H1 (cell line): ENCODE measurements at regions not wholly inside any gene's neighbourhood (a gene's known extent, or its start where the extent isn't known, plus 50 kb on each side); places are given as distances from the start of the nearest gene placed in this dataset.

Experiments used
- BCL11A ChIP-seq, 2 experiments: IDR thresholded peaks; one replicate each; pipeline ENCODE4 v1.6.1; 2011; ENCODE audit warnings: low read depth in 2 of 2, low read length in 2 of 2, mild to moderate bottlenecking in 2 of 2
- CBX5 ChIP-seq: fragments of 300-800, 300-1000 bp; sonication (generic); IDR thresholded peaks from 2 replicates; pipeline ENCODE4 v1.7.1; 2016; ENCODE audit warnings: antibody characterized with exemption, low read length, low read depth
- E2F6 ChIP-seq: IDR thresholded peaks from 2 replicates; pipeline ENCODE4 v1.6.1; 2012; ENCODE audit warnings: inconsistent platforms
- HDAC2 ChIP-seq, 2 experiments: fragments of 300-600 bp in 1 of 2; sonication (generic) in 1 of 2; IDR thresholded peaks; 2 replicates each; pipeline ENCODE4 v1.6.1; 2011 to 2012; ENCODE audit warnings: low read depth in 2 of 2, low read length in 2 of 2, mild to moderate bottlenecking in 2 of 2, moderate library complexity in 2 of 2, borderline replicate concordance in 1 of 2, inconsistent platforms in 1 of 2
- POLR2AphosphoS5 ChIP-seq: IDR thresholded peaks from 2 replicates; pipeline ENCODE4 v1.6.1; 2011; ENCODE audit warnings: low read depth, low read length
- SAP30 ChIP-seq: fragments of 300-600 bp; sonication (generic); IDR thresholded peaks from 2 replicates; pipeline ENCODE4 v1.7.1; 2012; ENCODE audit warnings: low read length, moderate library complexity, mild to moderate bottlenecking, inconsistent platforms; ENCODE audit not compliant: insufficient read depth, insufficient replicate concordance
- SP4 ChIP-seq: IDR thresholded peaks from 2 replicates; pipeline ENCODE4 v1.6.1; 2012; ENCODE audit warnings: low read length, inconsistent platforms
- YY1 ChIP-seq: IDR thresholded peaks from 2 replicates; pipeline ENCODE4 v1.6.1; 2011; ENCODE audit warnings: low read depth, mild to moderate bottlenecking, low read length
- TF ChIP-seq, protein P1 (sequence below): fragments of 300-600 bp; sonication (generic); IDR thresholded peaks from 2 replicates; pipeline ENCODE4 v1.7.1; 2012; ENCODE audit warnings: low read length, moderate library complexity, mild to moderate bottlenecking, inconsistent platforms; ENCODE audit not compliant: insufficient replicate concordance

DNA sequence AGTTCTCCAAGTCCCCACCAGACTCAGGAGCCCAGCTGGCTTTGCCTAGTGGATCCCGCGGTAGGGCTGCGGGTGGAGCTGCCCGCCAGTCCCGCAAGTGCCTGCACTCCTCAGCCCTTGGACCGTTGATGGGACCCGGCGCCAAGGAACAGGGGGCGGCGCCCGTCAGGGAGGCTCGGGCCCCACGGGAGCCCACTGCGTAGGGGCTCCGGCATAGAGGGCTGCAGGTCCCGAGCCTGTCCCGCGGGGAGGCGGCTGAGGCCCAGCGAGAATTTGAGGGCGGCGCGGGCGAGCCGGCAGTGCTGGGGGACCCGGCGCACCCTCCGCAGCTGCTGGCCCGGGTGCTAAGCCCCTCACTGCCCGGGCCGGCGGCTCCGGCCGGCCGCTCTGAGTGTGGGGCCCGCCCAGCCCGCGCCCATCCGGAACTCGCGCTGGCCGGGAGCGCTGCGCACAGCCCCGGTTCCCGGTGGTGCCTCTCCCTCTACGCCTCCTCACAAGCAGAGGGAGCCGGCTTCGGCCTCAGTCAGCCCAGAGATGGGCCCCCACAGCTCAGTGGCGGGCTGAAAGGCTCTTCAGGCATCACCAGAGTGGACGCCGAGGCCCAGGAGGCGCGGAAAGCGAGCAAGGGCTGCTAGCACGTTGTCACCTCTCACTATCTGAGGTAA, 452.4 kb upstream of the LRFN5 start (continued):
- TF ChIP-seq, protein P1, sequence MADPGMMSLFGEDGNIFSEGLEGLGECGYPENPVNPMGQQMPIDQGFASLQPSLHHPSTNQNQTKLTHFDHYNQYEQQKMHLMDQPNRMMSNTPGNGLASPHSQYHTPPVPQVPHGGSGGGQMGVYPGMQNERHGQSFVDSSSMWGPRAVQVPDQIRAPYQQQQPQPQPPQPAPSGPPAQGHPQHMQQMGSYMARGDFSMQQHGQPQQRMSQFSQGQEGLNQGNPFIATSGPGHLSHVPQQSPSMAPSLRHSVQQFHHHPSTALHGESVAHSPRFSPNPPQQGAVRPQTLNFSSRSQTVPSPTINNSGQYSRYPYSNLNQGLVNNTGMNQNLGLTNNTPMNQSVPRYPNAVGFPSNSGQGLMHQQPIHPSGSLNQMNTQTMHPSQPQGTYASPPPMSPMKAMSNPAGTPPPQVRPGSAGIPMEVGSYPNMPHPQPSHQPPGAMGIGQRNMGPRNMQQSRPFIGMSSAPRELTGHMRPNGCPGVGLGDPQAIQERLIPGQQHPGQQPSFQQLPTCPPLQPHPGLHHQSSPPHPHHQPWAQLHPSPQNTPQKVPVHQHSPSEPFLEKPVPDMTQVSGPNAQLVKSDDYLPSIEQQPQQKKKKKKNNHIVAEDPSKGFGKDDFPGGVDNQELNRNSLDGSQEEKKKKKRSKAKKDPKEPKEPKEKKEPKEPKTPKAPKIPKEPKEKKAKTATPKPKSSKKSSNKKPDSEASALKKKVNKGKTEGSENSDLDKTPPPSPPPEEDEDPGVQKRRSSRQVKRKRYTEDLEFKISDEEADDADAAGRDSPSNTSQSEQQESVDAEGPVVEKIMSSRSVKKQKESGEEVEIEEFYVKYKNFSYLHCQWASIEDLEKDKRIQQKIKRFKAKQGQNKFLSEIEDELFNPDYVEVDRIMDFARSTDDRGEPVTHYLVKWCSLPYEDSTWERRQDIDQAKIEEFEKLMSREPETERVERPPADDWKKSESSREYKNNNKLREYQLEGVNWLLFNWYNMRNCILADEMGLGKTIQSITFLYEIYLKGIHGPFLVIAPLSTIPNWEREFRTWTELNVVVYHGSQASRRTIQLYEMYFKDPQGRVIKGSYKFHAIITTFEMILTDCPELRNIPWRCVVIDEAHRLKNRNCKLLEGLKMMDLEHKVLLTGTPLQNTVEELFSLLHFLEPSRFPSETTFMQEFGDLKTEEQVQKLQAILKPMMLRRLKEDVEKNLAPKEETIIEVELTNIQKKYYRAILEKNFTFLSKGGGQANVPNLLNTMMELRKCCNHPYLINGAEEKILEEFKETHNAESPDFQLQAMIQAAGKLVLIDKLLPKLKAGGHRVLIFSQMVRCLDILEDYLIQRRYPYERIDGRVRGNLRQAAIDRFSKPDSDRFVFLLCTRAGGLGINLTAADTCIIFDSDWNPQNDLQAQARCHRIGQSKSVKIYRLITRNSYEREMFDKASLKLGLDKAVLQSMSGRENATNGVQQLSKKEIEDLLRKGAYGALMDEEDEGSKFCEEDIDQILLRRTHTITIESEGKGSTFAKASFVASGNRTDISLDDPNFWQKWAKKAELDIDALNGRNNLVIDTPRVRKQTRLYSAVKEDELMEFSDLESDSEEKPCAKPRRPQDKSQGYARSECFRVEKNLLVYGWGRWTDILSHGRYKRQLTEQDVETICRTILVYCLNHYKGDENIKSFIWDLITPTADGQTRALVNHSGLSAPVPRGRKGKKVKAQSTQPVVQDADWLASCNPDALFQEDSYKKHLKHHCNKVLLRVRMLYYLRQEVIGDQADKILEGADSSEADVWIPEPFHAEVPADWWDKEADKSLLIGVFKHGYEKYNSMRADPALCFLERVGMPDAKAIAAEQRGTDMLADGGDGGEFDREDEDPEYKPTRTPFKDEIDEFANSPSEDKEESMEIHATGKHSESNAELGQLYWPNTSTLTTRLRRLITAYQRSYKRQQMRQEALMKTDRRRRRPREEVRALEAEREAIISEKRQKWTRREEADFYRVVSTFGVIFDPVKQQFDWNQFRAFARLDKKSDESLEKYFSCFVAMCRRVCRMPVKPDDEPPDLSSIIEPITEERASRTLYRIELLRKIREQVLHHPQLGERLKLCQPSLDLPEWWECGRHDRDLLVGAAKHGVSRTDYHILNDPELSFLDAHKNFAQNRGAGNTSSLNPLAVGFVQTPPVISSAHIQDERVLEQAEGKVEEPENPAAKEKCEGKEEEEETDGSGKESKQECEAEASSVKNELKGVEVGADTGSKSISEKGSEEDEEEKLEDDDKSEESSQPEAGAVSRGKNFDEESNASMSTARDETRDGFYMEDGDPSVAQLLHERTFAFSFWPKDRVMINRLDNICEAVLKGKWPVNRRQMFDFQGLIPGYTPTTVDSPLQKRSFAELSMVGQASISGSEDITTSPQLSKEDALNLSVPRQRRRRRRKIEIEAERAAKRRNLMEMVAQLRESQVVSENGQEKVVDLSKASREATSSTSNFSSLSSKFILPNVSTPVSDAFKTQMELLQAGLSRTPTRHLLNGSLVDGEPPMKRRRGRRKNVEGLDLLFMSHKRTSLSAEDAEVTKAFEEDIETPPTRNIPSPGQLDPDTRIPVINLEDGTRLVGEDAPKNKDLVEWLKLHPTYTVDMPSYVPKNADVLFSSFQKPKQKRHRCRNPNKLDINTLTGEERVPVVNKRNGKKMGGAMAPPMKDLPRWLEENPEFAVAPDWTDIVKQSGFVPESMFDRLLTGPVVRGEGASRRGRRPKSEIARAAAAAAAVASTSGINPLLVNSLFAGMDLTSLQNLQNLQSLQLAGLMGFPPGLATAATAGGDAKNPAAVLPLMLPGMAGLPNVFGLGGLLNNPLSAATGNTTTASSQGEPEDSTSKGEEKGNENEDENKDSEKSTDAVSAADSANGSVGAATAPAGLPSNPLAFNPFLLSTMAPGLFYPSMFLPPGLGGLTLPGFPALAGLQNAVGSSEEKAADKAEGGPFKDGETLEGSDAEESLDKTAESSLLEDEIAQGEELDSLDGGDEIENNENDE = no peak
- TF ChIP-seq YY1 (no peak), CBX5 (no peak), BCL11A (IDR thresholded peaks at IDR 0.05; ENCODE audit: low read depth in 2 of 2, low read length in 2 of 2) (no peak), SP4 (no peak), SAP30 (no peak), POLR2AphosphoS5 (no peak), E2F6 (no peak), HDAC2 (IDR thresholded peaks at IDR 0.05; ENCODE audit: borderline replicate concordance in 1 of 2, low read depth in 2 of 2, low read length in 2 of 2) (no peak)
